ENCODE measurements at regions not wholly inside any gene's neighbourhood (a gene's known extent, or its start where the extent isn't known, plus 50 kb on each side); places are given as distances from the start of the nearest gene placed in this dataset.
"Not testable (repeated sequence)": the region's sequence is repeated elsewhere in the genome, so short reads cannot be mapped to it uniquely, and the experiment has no call there.

DNA sequence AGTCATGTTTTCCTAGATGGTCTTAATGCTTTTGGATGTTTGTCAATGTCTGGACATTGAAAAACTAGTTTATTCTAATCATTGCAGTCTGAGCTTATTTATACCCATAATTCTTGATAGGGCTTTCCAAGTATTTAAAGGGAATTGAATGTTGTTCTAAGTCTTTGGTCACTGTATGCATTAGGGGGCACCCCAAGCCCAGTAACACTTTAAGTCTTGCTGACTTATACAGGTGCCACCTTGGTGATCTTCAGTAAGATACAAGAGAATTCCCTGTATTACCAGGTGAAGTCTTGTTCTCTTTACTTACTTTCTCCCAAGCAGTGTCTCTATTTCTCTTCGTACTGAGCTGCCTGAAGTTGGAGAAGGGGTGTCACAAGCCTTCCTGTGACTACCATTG, 250.1 kb upstream of the OR4C13 start:
- CTCF ChIA-PET; H3K4me1 ChIP-seq (ENCODE audit: control extremely low read depth in 1 of 4, control insufficient read depth in 4 of 4, insufficient read depth in 4 of 4, low read length in 3 of 4); H3K27ac ChIP-seq (ENCODE audit: insufficient read depth in 1 of 2, low read depth in 1 of 2, low read length in 2 of 2, poor library complexity in 1 of 2, severe bottlenecking in 2 of 2); H3K36me3 ChIP-seq (ENCODE audit: control insufficient read depth in 4 of 4, insufficient read depth in 4 of 4, low read length in 3 of 4); H3K4me3 ChIP-seq (ENCODE audit: control insufficient read depth in 1 of 7, extremely low read depth in 1 of 7, insufficient read depth in 4 of 7, low read depth in 2 of 7, low read length in 6 of 7); H3K27me3 ChIP-seq (replicated peaks in 2 of 5; ENCODE audit: control insufficient read depth in 4 of 5, insufficient read depth in 5 of 5, low read length in 4 of 5); POLR2A ChIA-PET; H3K9me3 ChIP-seq (ENCODE audit: control extremely low read depth in 1 of 5, control insufficient read depth in 4 of 5, insufficient read depth in 2 of 5, low read depth in 1 of 5, low read length in 4 of 5); DNase-seq: not testable (repeated sequence)
- WGBS (ENCODE audit: insufficient coverage): 56% methylated on average over 1 of the region's 1 CpG

GRCh38 chr11:49750447-49750846, 201.7 kb upstream of the OR4C13 start:
- H3K9me3 ChIP-seq (ENCODE audit: control extremely low read depth in 1 of 5, control insufficient read depth in 4 of 5, insufficient read depth in 2 of 5, low read depth in 1 of 5, low read length in 4 of 5); H3K36me3 ChIP-seq (ENCODE audit: control insufficient read depth in 4 of 4, insufficient read depth in 4 of 4, low read length in 3 of 4); H3K4me3 ChIP-seq (ENCODE audit: control insufficient read depth in 1 of 7, extremely low read depth in 1 of 7, insufficient read depth in 4 of 7, low read depth in 2 of 7, low read length in 6 of 7); H3K27ac ChIP-seq (ENCODE audit: insufficient read depth in 1 of 2, low read depth in 1 of 2, low read length in 2 of 2, poor library complexity in 1 of 2, severe bottlenecking in 2 of 2); CTCF ChIA-PET; H3K4me1 ChIP-seq (ENCODE audit: control extremely low read depth in 1 of 4, control insufficient read depth in 4 of 4, insufficient read depth in 4 of 4, low read length in 3 of 4); H3K27me3 ChIP-seq (replicated peaks in 2 of 5; ENCODE audit: control insufficient read depth in 4 of 5, insufficient read depth in 5 of 5, low read length in 4 of 5); POLR2A ChIA-PET; DNase-seq: not testable (repeated sequence)
- 89% methylated on average over 1 of the region's 2 CpGs for WGBS (ENCODE audit: insufficient coverage)

GRCh38 chr11:49750960-49751359, 201.2 kb upstream of the OR4C13 start:
- H3K27me3 ChIP-seq (replicated peaks in 2 of 5; ENCODE audit: control insufficient read depth in 4 of 5, insufficient read depth in 5 of 5, low read length in 4 of 5): not testable (repeated sequence)

DNA sequence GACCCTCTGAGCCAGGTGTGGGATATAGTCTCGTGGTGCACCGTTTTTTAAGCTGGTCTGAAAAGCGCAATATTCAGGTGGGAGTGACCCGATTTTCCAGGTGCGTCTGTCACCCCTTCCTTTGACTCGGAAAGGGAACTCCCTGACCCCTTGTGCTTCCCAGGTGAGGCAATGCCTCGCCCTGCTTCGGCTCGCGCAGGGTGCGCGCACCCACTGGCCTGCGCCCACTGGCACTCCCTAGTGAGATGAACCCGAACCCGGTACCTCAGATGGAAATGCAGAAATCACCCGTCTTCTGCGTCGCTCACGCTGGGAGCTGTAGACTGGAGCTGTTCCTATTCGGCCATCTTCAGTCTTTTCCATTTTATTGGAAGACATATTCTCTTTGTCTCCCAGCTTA, 171.4 kb upstream of the OR4C13 start:
- H3K27ac ChIP-seq (ENCODE audit: insufficient read depth in 1 of 2, low read depth in 1 of 2, low read length in 2 of 2, poor library complexity in 1 of 2, severe bottlenecking in 2 of 2); CTCF ChIA-PET; H3K4me3 ChIP-seq (ENCODE audit: control insufficient read depth in 1 of 7, extremely low read depth in 1 of 7, insufficient read depth in 4 of 7, low read depth in 2 of 7, low read length in 6 of 7); H3K4me1 ChIP-seq (ENCODE audit: control extremely low read depth in 1 of 4, control insufficient read depth in 4 of 4, insufficient read depth in 4 of 4, low read length in 3 of 4); POLR2A ChIA-PET; H3K36me3 ChIP-seq (ENCODE audit: control insufficient read depth in 4 of 4, insufficient read depth in 4 of 4, low read length in 3 of 4); DNase-seq; H3K9me3 ChIP-seq (ENCODE audit: control extremely low read depth in 1 of 5, control insufficient read depth in 4 of 5, insufficient read depth in 2 of 5, low read depth in 1 of 5, low read length in 4 of 5); H3K27me3 ChIP-seq (replicated peaks in 2 of 5; ENCODE audit: control insufficient read depth in 4 of 5, insufficient read depth in 5 of 5, low read length in 4 of 5): not testable (repeated sequence)
- 90% methylated on average over 15 of the region's 20 CpGs for WGBS (ENCODE audit: insufficient coverage)

More at GRCh38 chr11:49750960-49751359, 201.2 kb upstream of the OR4C13 start:
- POLR2A ChIA-PET; H3K9me3 ChIP-seq (ENCODE audit: control extremely low read depth in 1 of 5, control insufficient read depth in 4 of 5, insufficient read depth in 2 of 5, low read depth in 1 of 5, low read length in 4 of 5); H3K36me3 ChIP-seq (ENCODE audit: control insufficient read depth in 4 of 4, insufficient read depth in 4 of 4, low read length in 3 of 4); H3K4me3 ChIP-seq (ENCODE audit: control insufficient read depth in 1 of 7, extremely low read depth in 1 of 7, insufficient read depth in 4 of 7, low read depth in 2 of 7, low read length in 6 of 7); H3K27ac ChIP-seq (ENCODE audit: insufficient read depth in 1 of 2, low read depth in 1 of 2, low read length in 2 of 2, poor library complexity in 1 of 2, severe bottlenecking in 2 of 2); H3K4me1 ChIP-seq (ENCODE audit: control extremely low read depth in 1 of 4, control insufficient read depth in 4 of 4, insufficient read depth in 4 of 4, low read length in 3 of 4); CTCF ChIA-PET; DNase-seq: not testable (repeated sequence)

GRCh38 chr11:49782000-49782399, 170.2 kb upstream of the OR4C13 start:
- no CpG with 5 or more reads among the region's 1 CpG for WGBS (ENCODE audit: insufficient coverage)
- CTCF ChIA-PET; H3K36me3 ChIP-seq (ENCODE audit: control insufficient read depth in 4 of 4, insufficient read depth in 4 of 4, low read length in 3 of 4); H3K9me3 ChIP-seq (ENCODE audit: control extremely low read depth in 1 of 5, control insufficient read depth in 4 of 5, insufficient read depth in 2 of 5, low read depth in 1 of 5, low read length in 4 of 5); H3K27ac ChIP-seq (ENCODE audit: insufficient read depth in 1 of 2, low read depth in 1 of 2, low read length in 2 of 2, poor library complexity in 1 of 2, severe bottlenecking in 2 of 2); H3K4me3 ChIP-seq (ENCODE audit: control insufficient read depth in 1 of 7, extremely low read depth in 1 of 7, insufficient read depth in 4 of 7, low read depth in 2 of 7, low read length in 6 of 7); POLR2A ChIA-PET; H3K4me1 ChIP-seq (ENCODE audit: control extremely low read depth in 1 of 4, control insufficient read depth in 4 of 4, insufficient read depth in 4 of 4, low read length in 3 of 4); H3K27me3 ChIP-seq (replicated peaks in 2 of 5; ENCODE audit: control insufficient read depth in 4 of 5, insufficient read depth in 5 of 5, low read length in 4 of 5); DNase-seq: not testable (repeated sequence)

GRCh38 chr11:49783841-49784240, 168.3 kb upstream of the OR4C13 start:
- POLR2A ChIA-PET: not testable (repeated sequence)

GRCh38 chr11:49789787-49790186, 162.4 kb upstream of the OR4C13 start:
- H3K27me3 ChIP-seq (replicated peaks in 2 of 5; ENCODE audit: control insufficient read depth in 4 of 5, insufficient read depth in 5 of 5, low read length in 4 of 5); H3K27ac ChIP-seq (ENCODE audit: insufficient read depth in 1 of 2, low read depth in 1 of 2, low read length in 2 of 2, poor library complexity in 1 of 2, severe bottlenecking in 2 of 2); POLR2A ChIA-PET; H3K36me3 ChIP-seq (ENCODE audit: control insufficient read depth in 4 of 4, insufficient read depth in 4 of 4, low read length in 3 of 4); CTCF ChIA-PET; DNase-seq; H3K4me1 ChIP-seq (ENCODE audit: control extremely low read depth in 1 of 4, control insufficient read depth in 4 of 4, insufficient read depth in 4 of 4, low read length in 3 of 4); H3K9me3 ChIP-seq (ENCODE audit: control extremely low read depth in 1 of 5, control insufficient read depth in 4 of 5, insufficient read depth in 2 of 5, low read depth in 1 of 5, low read length in 4 of 5); H3K4me3 ChIP-seq (ENCODE audit: control insufficient read depth in 1 of 7, extremely low read depth in 1 of 7, insufficient read depth in 4 of 7, low read depth in 2 of 7, low read length in 6 of 7): not testable (repeated sequence)
- WGBS (ENCODE audit: insufficient coverage): 78% methylated on average over 1 of the region's 2 CpGs

More at GRCh38 chr11:49783841-49784240, 168.3 kb upstream of the OR4C13 start:
- H3K9me3 ChIP-seq (ENCODE audit: control extremely low read depth in 1 of 5, control insufficient read depth in 4 of 5, insufficient read depth in 2 of 5, low read depth in 1 of 5, low read length in 4 of 5); H3K36me3 ChIP-seq (ENCODE audit: control insufficient read depth in 4 of 4, insufficient read depth in 4 of 4, low read length in 3 of 4); CTCF ChIA-PET; H3K4me1 ChIP-seq (ENCODE audit: control extremely low read depth in 1 of 4, control insufficient read depth in 4 of 4, insufficient read depth in 4 of 4, low read length in 3 of 4); H3K27me3 ChIP-seq (replicated peaks in 2 of 5; ENCODE audit: control insufficient read depth in 4 of 5, insufficient read depth in 5 of 5, low read length in 4 of 5); DNase-seq; H3K4me3 ChIP-seq (ENCODE audit: control insufficient read depth in 1 of 7, extremely low read depth in 1 of 7, insufficient read depth in 4 of 7, low read depth in 2 of 7, low read length in 6 of 7); H3K27ac ChIP-seq (ENCODE audit: insufficient read depth in 1 of 2, low read depth in 1 of 2, low read length in 2 of 2, poor library complexity in 1 of 2, severe bottlenecking in 2 of 2): not testable (repeated sequence)
- 94% methylated on average over 3 of the region's 6 CpGs for WGBS (ENCODE audit: insufficient coverage)
